ENCODE measurements at regions not wholly inside any gene's neighbourhood (a gene's known extent, or its start where the extent isn't known, plus 50 kb on each side); places are given as distances from the start of the nearest gene placed in this dataset.

DNA sequence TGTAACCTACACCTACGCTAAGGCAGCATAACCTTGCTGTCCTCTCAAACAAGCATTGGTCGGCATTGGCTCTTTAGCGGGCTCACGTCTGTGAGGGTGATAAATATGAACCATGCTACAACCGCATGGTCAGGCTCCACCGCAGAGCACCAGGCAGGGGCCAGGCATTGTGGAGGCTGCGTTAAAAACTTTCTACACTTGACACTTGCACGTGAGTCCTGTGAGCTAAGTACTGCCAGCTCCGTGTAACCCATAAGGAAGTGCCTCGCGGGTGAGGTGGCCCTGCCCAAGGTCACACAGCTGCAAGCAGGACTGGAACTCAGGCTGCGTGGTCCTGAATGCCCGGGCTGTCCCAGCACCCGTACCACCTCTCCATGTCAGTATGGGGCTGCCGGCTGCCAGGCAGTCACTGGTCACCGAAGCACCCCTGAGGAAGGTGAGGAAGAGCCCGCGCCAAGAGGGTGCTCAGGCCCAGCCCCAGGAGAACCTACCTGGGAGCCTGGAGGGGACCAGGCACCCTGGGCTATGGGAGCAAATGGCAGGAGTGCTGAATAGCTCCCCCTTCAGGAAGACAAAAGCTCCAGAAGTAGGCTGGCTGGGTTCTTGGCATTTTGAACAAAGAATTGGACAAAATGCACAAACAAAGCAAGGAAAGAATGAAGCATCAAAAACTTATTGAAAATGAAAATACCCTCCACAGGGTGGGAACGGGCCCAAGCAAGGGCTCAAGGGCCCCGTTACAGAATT, 271.1 kb upstream of the RAB6C start:
- Histone ChIP-seq H3K4me3 (no peak overlapping the region), H3K4me1 (no peaks in the 10 kb centered on the region), H3K27ac (no peak overlapping the region), H3K9me3 (no peaks in the 10 kb centered on the region), H3K27me3 (no peaks in the 10 kb centered on the region), H3K36me3 (no peaks in the 10 kb centered on the region)
- TF ChIP-seq, protein P1, sequence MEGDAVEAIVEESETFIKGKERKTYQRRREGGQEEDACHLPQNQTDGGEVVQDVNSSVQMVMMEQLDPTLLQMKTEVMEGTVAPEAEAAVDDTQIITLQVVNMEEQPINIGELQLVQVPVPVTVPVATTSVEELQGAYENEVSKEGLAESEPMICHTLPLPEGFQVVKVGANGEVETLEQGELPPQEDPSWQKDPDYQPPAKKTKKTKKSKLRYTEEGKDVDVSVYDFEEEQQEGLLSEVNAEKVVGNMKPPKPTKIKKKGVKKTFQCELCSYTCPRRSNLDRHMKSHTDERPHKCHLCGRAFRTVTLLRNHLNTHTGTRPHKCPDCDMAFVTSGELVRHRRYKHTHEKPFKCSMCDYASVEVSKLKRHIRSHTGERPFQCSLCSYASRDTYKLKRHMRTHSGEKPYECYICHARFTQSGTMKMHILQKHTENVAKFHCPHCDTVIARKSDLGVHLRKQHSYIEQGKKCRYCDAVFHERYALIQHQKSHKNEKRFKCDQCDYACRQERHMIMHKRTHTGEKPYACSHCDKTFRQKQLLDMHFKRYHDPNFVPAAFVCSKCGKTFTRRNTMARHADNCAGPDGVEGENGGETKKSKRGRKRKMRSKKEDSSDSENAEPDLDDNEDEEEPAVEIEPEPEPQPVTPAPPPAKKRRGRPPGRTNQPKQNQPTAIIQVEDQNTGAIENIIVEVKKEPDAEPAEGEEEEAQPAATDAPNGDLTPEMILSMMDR (IDR thresholded peaks at IDR 0.05): no peak
- no peak for TF ChIP-seq EP300 (IDR thresholded peaks at IDR 0.05)
- TF ChIP-seq POLR2A (IDR thresholded peaks at IDR 0.05): no peak
- 79 to 88% methylated on average over 17 to 20 of the region's 20 CpGs for WGBS, 2 donors
- no peak for DNase-seq (ENCODE audit: low spot score in 2 of 2)

DNA sequence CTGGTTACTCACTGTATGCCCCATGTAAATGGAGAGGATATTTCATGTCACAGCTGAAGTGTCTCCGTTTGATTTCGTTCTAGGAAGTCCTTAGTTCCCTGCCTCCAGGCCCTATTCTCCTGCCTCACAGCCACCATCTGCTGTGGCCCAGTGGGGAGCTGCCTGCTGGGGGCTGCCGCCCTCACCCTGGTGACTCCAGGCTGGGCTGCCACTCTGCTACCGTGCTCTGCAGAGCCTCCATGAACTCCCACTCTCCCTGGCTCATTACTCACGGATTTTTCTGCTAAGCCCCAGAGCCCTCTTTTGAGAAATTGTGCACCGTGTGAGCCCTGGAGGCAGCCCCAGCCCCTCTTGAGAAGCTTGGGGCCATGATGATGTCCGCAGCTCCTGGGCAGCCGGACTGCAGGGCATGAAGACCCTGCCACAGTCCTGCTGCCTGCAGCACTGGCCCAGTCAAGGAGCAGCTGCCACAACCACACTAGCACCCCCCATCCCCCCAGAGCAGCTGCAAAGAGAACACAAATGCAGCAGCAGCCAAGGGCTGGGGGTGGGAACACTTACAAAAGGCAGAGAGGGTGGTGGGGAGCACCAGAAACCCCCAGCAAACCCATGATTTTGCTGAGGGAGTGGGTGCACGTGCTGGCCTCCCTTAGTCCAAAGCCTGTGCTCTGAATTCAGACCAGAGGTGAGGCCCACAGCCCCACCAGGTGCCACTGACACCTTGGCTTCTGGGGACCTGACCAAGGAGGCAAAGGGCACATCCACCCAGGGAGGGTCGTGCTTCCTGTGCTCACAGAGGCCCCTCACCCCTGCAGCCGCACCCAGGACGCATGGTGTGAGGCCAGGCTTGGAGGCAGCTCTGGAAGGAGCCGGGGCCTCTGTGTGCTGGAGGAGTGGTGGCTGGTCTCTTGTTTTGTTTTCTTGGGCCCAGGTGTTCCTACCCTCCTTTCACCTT, 270.2 kb upstream of the RAB6C start:
- DNase-seq (ENCODE audit: low spot score in 2 of 2): no peak
- H3K4me1 ChIP-seq: no peaks in the 10 kb centered on the region
- H3K9me3 ChIP-seq: no peaks in the 10 kb centered on the region
- H3K27me3 ChIP-seq: no peaks in the 10 kb centered on the region
- H3K27ac ChIP-seq: no peak overlapping the region
- no peaks in the 10 kb centered on the region for H3K36me3 ChIP-seq
- TF ChIP-seq EP300 (IDR thresholded peaks at IDR 0.05): no peak
- no peak for TF ChIP-seq POLR2A (IDR thresholded peaks at IDR 0.05)
- TF ChIP-seq, protein P1 (IDR thresholded peaks at IDR 0.05): no peak
- 57 to 70% methylated on average over 12 to 13 of the region's 13 CpGs for WGBS, 2 donors
- no peak overlapping the region for H3K4me3 ChIP-seq

DNA sequence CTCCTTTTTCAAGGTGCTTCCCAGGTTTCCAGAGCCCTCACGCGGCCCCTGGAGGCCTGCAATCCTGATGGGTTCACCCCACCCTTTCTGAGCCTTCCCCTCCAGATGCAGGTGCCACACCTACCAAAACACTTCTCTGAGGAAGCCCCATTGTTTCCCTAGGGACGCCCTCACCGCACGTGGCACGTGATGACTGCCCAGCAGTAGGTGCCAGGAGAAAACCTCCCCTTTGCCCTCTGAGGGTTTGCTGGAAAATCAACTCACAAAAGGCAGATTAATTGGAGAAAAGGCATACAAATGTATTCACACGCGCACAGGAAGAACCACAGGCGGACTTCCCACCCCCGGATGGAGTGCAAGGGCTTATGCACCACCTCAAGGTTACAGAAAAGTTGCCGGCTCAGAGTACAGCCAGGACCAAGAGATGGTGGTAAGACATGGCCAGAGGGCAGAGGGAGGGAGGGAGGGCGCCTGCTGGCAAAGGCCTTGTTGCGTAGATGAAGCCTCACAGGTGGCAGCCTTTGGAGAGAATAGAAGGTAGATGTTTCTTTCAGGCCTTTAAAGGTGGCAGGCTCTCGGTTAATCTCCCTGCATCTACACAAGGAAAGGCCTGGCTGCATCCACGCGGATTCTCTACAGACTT, 269.4 kb upstream of the RAB6C start:
- Histone ChIP-seq H3K9me3 (no peaks in the 10 kb centered on the region), H3K36me3 (no peaks in the 10 kb centered on the region), H3K4me3 (no peak overlapping the region), H3K27me3 (no peaks in the 10 kb centered on the region), H3K27ac (no peak overlapping the region), H3K4me1 (no peaks in the 10 kb centered on the region)
- no peak for DNase-seq (ENCODE audit: low spot score in 2 of 2)
- 79 to 81% methylated on average over 16 of the region's 16 CpGs for WGBS, 2 donors
- TF ChIP-seq, protein P1 (IDR thresholded peaks at IDR 0.05): no peak
- no peak for TF ChIP-seq EP300 (IDR thresholded peaks at IDR 0.05)
- no peak for TF ChIP-seq POLR2A (IDR thresholded peaks at IDR 0.05)

DNA sequence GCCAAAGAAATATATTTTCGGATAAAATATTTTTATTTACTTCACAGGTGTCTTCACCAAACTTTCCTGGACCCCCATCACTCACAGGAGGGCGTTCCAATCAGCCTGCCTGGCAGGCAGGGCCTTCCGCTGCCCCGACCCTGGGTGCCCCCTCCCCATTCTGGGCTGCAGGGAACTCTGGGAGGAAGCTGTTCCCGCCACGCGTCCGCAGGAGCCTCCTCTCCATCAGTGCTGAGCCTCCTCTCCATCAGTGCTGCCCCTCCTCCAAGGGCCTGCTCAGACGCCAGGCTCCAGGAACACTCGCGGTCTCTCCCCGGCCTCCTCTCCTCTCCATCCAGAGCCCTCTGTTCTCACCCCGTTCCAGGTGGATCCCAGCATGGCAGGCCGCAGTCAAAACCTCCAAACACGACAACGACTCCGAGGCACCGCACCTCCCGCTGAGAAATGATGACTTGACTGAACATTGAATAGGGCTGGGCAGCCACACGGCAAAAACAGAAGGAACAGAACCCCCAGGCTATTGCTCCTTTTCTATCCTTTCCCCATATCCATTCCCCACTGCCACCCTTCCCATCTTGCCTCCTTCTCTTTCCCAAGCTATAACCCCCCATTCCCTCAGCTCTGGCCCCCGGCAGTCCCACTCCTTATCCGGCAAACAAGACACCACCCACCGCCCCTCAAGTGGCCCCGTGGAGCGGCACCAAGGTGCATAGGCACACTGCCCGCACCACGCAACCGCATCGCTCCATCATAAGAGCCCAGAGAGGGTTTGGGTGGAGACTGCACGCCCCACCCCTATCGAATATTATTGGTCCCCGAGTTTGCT, 268.6 kb upstream of the RAB6C start:
- no peaks in the 10 kb centered on the region for H3K4me1 ChIP-seq
- DNase-seq (ENCODE audit: low spot score in 2 of 2): no peak
- H3K9me3 ChIP-seq: no peaks in the 10 kb centered on the region
- no peaks in the 10 kb centered on the region for H3K27me3 ChIP-seq
- H3K36me3 ChIP-seq: no peaks in the 10 kb centered on the region
- no peak overlapping the region for H3K4me3 ChIP-seq
- 87 to 89% methylated on average over 32 of the region's 32 CpGs for WGBS, 2 donors
- TF ChIP-seq, protein P1 (IDR thresholded peaks at IDR 0.05): no peak
- TF ChIP-seq EP300 (IDR thresholded peaks at IDR 0.05) (no peak), POLR2A (IDR thresholded peaks at IDR 0.05) (no peak)
- H3K27ac ChIP-seq: no peak overlapping the region
